H9 (cell line): ENCODE measurements at regions not wholly inside any gene's neighbourhood (a gene's known extent, or its start where the extent isn't known, plus 50 kb on each side); places are given as distances from the start of the nearest gene placed in this dataset.

Source experiments
- DNase-seq: peaks from one replicate; pipeline ENCODE4 v3.0.0-alpha.2; 2017
- H2AFZ ChIP-seq: one replicate; pipeline ENCODE4 v1.6.1; 2013; ENCODE audit warnings: mild to moderate bottlenecking, low read length, control low read depth, moderate library complexity
- H2AK5ac ChIP-seq: 2 replicates; pipeline ENCODE4 v1.6.1; 2013; ENCODE audit warnings: low read length, control low read depth, mixed read lengths; ENCODE audit not compliant: insufficient read length
- H2BK120ac ChIP-seq: one replicate; pipeline ENCODE4 v1.6.1; 2013; ENCODE audit warnings: low read depth, mild to moderate bottlenecking, low read length, control low read depth, inconsistent platforms; ENCODE audit not compliant: poor library complexity, severe bottlenecking
- H2BK12ac ChIP-seq: 2 replicates; pipeline ENCODE4 v1.6.1; 2013; ENCODE audit warnings: low read length, control low read depth, mixed read lengths, low read depth; ENCODE audit not compliant: insufficient read length
- H2BK15ac ChIP-seq: 2 replicates; pipeline ENCODE4 v1.6.1; 2013; ENCODE audit warnings: low read depth, low read length, control low read depth
- H2BK20ac ChIP-seq: one replicate; pipeline ENCODE4 v1.6.1; 2013; ENCODE audit warnings: low read depth, mild to moderate bottlenecking, low read length, control low read depth, inconsistent platforms; ENCODE audit not compliant: poor library complexity, severe bottlenecking
- H2BK5ac ChIP-seq: 2 replicates; pipeline ENCODE4 v1.6.1; 2013; ENCODE audit warnings: low read length, control low read depth, mixed read lengths; ENCODE audit not compliant: insufficient read length
- H3K14ac ChIP-seq: 2 replicates; pipeline ENCODE4 v1.6.1; 2013; ENCODE audit warnings: low read length, control low read depth; ENCODE audit not compliant: insufficient read depth
- H3K18ac ChIP-seq: 2 replicates; pipeline ENCODE4 v1.6.1; 2013; ENCODE audit warnings: low read depth, mild to moderate bottlenecking, mixed read lengths, low read length, control low read depth; ENCODE audit not compliant: insufficient read length
- H3K23ac ChIP-seq: 2 replicates; pipeline ENCODE4 v1.6.1; 2013; ENCODE audit warnings: low read length, control low read depth, mixed read lengths, low read depth; ENCODE audit not compliant: insufficient read length
- H3K23me2 ChIP-seq: 2 replicates; pipeline ENCODE4 v1.6.1; 2013; ENCODE audit warnings: low read depth, mild to moderate bottlenecking, mixed read lengths, low read length, control low read depth; ENCODE audit not compliant: insufficient read length, poor library complexity, severe bottlenecking
- H3K27ac ChIP-seq: 2 replicates; pipeline ENCODE4 v1.5.1; 2013; ENCODE audit warnings: low read length, control low read depth, mixed read lengths, low read depth; ENCODE audit not compliant: insufficient read length
- H3K27me3 ChIP-seq: 2 replicates; pipeline ENCODE4 v1.6.1; 2013; ENCODE audit warnings: low read length, control low read depth, inconsistent platforms; ENCODE audit not compliant: insufficient read depth
- H3K4ac ChIP-seq: 2 replicates; pipeline ENCODE4 v1.6.1; 2013; ENCODE audit warnings: low read depth, mild to moderate bottlenecking, control low read depth, inconsistent platforms, low read length, moderate library complexity
- H3K4me1 ChIP-seq: 2 replicates; pipeline ENCODE4 v1.6.1; 2013; ENCODE audit warnings: low read length, control low read depth, inconsistent platforms; ENCODE audit not compliant: insufficient read depth
- H3K4me2 ChIP-seq: 2 replicates; pipeline ENCODE4 v1.6.1; 2013; ENCODE audit warnings: low read length, control low read depth, mixed read lengths; ENCODE audit not compliant: insufficient read length, insufficient read depth
- H3K56ac ChIP-seq: 2 replicates; pipeline ENCODE4 v1.6.1; 2013; ENCODE audit warnings: low read depth, mild to moderate bottlenecking, mixed read lengths, low read length, control low read depth; ENCODE audit not compliant: insufficient read length
- H3K79me1 ChIP-seq: 2 replicates; pipeline ENCODE4 v1.6.1; 2013; ENCODE audit warnings: low read depth, mild to moderate bottlenecking, moderate library complexity, low read length, control low read depth, inconsistent platforms; ENCODE audit not compliant: insufficient read depth, poor library complexity, severe bottlenecking
- H3K79me2 ChIP-seq: 2 replicates; pipeline ENCODE4 v1.6.1; 2013; ENCODE audit warnings: low read length, control low read depth, inconsistent platforms; ENCODE audit not compliant: insufficient read depth
- H3K9ac ChIP-seq: 2 replicates; pipeline ENCODE4 v1.6.1; 2013; ENCODE audit warnings: low read length, control low read depth, mixed read lengths; ENCODE audit not compliant: insufficient read length; ENCODE audit errors: extremely low read depth
- H3K9me3 ChIP-seq: one replicate; pipeline ENCODE4 v1.6.1; 2013; ENCODE audit warnings: low read depth, low read length, inconsistent platforms; ENCODE audit not compliant: control insufficient read depth
- H3T11ph ChIP-seq: one replicate; pipeline ENCODE4 v1.6.1; 2013; ENCODE audit warnings: mild to moderate bottlenecking, low read length, control low read depth, inconsistent platforms
- H4K20me1 ChIP-seq: one replicate; pipeline ENCODE4 v1.6.1; 2013; ENCODE audit not compliant: control insufficient read depth, insufficient read length, insufficient read depth
- H4K5ac ChIP-seq: 2 replicates; pipeline ENCODE4 v1.6.1; 2013; ENCODE audit warnings: low read depth, mild to moderate bottlenecking, mixed read lengths, low read length, control low read depth; ENCODE audit not compliant: insufficient read length
- H4K8ac ChIP-seq: replicated peaks from 2 replicates; pipeline ENCODE4 v1.6.1; 2013; ENCODE audit warnings: low read length, control low read depth, mixed read lengths, low read depth; ENCODE audit not compliant: insufficient read length
- H4K91ac ChIP-seq: 2 replicates; pipeline ENCODE4 v1.6.1; 2013; ENCODE audit warnings: low read depth, mild to moderate bottlenecking, moderate library complexity, mixed read lengths, low read length, control low read depth; ENCODE audit not compliant: insufficient read length
- H3K27ac Mint-ChIP-seq, 3 experiments: 2 replicates in 2 of 3; 3 replicates in 1 of 3; pipeline ENCODE4 v1.8.0; 2020 to 2021; ENCODE audit warnings: mixed read lengths in 3 of 3, mild to moderate bottlenecking in 1 of 3, moderate library complexity in 1 of 3
- H3K27me3 Mint-ChIP-seq: 2 replicates; pipeline ENCODE4 v1.8.0; 2021; ENCODE audit warnings: low read depth, mild to moderate bottlenecking, moderate library complexity, mixed read lengths
- H3K36me3 Mint-ChIP-seq, 3 experiments: 2 replicates in 2 of 3; 3 replicates in 1 of 3; pipeline ENCODE4 v1.8.0; 2020 to 2021; ENCODE audit warnings: low read depth in 3 of 3, mixed read lengths in 3 of 3; ENCODE audit not compliant: insufficient read depth in 1 of 3
- H3K4me1 Mint-ChIP-seq, 2 experiments: 2 replicates each; pipeline ENCODE4 v1.8.0; 2020; ENCODE audit warnings: mixed read lengths in 2 of 2
- H3K4me3 Mint-ChIP-seq, 2 experiments: 2 replicates in 1 of 2; 3 replicates in 1 of 2; pipeline ENCODE4 v1.8.0; 2020 to 2021; ENCODE audit warnings: mild to moderate bottlenecking in 2 of 2, mixed read lengths in 2 of 2, moderate library complexity in 1 of 2
- H3K9me3 Mint-ChIP-seq, 2 experiments: 2 replicates in 1 of 2; 3 replicates in 1 of 2; pipeline ENCODE4 v1.8.0; 2020; ENCODE audit warnings: mild to moderate bottlenecking in 2 of 2, mixed read lengths in 2 of 2, moderate library complexity in 1 of 2
- CTCF ChIP-seq: fragments of 200-600 bp; sonication (generic); conservative IDR thresholded peaks from 3 replicates; pipeline ENCODE4 v1.8.0; 2021; ENCODE audit warnings: antibody characterized with exemption, mild to moderate bottlenecking
- WGBS: extraction: QIAGEN DNeasy Blood & Tissue Kit; methylation state at CpG from one replicate; pipeline ENCODE4 v1.1.7; 2013; ENCODE audit warnings: missing lambda C conversion rate, low lambda C conversion rate, mixed read lengths; ENCODE audit not compliant: insufficient read length; ENCODE audit errors: extremely low coverage; 5-methylcytosine and 5-hydroxymethylcytosine counted together

GRCh38 chr14:103196716-103197115 is 73.5 kb downstream of the TNFAIP2 start:
- Histone ChIP-seq H3K79me1 (no peaks in the 10 kb centered on the region), H3K4me1 (no peaks in the 10 kb centered on the region), H4K20me1 (peaks cover 3% of the 10 kb centered on the region), H4K5ac (no peak overlapping the region), H2BK120ac (no peak overlapping the region), H2BK15ac (no peak overlapping the region), H2BK5ac (no peak overlapping the region), H3K23me2 (no peaks in the 10 kb centered on the region), H3K23ac (no peak overlapping the region), H3K27ac (no peak overlapping the region), H3K9me3 (peaks cover 12% of the 10 kb centered on the region), H4K91ac (no peak overlapping the region), H3K4me2 (no peak overlapping the region), H3K27me3 (no peaks in the 10 kb centered on the region), H2AFZ (no peak overlapping the region), H3K9ac (no peak overlapping the region), H4K8ac (no peak overlapping the region), H3T11ph (no peak overlapping the region), H2BK12ac (no peak overlapping the region), H3K14ac (no peak overlapping the region), H3K18ac (no peak overlapping the region), H2BK20ac (no peak overlapping the region), H2AK5ac (no peak overlapping the region), H3K79me2 (no peaks in the 10 kb centered on the region), H3K56ac (no peak overlapping the region), H3K4ac (no peak overlapping the region)
- Mint-ChIP-seq H3K4me1 (no peaks in the 10 kb centered on the region), H3K36me3 (peaks cover 0 to 8% (median 6%) of the 10 kb centered on the region in 3 experiments; a peak in 6 of 7 replicates), H3K27me3 (peaks cover 7% of the 10 kb centered on the region), H3K9me3 (peaks cover 17 to 25% of the 10 kb centered on the region in 2 experiments; a peak in 4 of 5 replicates), H3K27ac (no peak overlapping the region), H3K4me3 (no peak overlapping the region)
- DNase-seq: no peak
- no CpG with 5 or more reads among the region's 11 CpGs for WGBS
- TF ChIP-seq CTCF: no peak
